ENCODE measurements at regions not wholly inside any gene's neighbourhood (a gene's known extent, or its start where the extent isn't known, plus 50 kb on each side); places are given as distances from the start of the nearest gene placed in this dataset.

- peak; percentile 17 for DNase-seq (ENCODE audit: extremely low spot score, insufficient read length, low read depth)
- peak; percentile 84 for FAIRE-seq
Measured at GRCh38 chr6:152897807-152898399, 84.9 kb downstream of the FBXO5 start.

- FAIRE-seq (no peak), DNase-seq (ENCODE audit: extremely low spot score, insufficient read length, low read depth) (no peak)
Measured at GRCh38 chr6:152904678-152905077, 78.2 kb downstream of the FBXO5 start.

DNA sequence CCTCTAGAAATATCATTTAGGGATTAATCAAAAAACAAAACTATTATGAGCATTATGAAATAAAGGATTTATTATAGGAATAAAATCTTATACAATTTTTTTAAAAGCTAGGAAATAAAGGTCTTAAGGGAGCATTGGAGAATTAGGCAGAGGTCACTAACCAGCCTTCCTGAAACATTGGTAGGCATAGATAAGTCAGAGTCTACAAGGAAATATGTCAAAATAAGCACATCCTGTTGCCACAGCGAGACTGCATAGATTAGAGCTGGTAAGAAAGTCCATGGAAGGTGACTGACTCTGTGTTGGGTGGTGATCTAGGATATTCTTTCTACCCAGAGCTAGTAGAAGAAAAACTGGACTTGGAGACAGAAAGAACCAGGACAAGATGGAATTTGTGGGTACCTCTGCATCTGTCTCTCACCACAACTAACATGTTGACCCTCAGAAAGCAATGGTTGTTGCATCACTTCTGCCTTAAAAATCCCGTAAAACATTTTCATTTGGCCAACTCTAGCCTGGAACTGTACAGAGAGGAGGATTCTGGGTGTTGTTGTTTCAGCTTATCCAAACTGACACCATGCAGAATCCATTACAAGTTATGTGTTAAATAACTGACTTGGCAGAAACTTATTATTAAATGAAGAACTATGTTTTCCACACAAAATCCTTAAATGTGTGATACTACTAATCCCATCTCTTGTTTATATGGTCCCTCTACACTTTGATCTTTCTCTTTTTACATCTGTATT is 77.1 kb downstream of the FBXO5 start:
- FAIRE-seq (no peak), DNase-seq (ENCODE audit: extremely low spot score, insufficient read length, low read depth) (no peak)

DNA sequence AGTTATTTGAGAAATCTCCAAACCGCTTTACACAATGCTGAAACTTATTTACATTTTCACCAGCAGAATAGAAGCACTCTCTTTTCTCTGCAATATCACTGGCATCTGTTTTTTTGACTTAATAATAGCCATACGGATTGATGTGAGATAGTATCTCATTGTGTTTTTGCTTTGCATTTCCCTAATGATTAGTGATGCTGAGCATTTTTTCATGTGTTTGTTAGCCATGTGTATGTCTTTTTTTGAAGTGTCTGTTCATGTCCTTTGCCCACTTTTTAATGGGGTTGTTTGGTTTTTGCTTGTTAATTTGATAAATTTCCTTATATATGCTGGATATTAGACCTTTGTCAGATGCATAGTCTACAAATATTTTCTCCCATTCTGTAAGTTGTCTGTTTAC is 73.6 kb downstream of the FBXO5 start:
- FAIRE-seq, result no peak
- no peak for DNase-seq (ENCODE audit: extremely low spot score, insufficient read length, low read depth)

- DNase-seq (ENCODE audit: extremely low spot score, insufficient read length, low read depth), result no peak
- FAIRE-seq, result no peak
Measured at GRCh38 chr6:152916035-152916434, 66.8 kb downstream of the FBXO5 start.

- DNase-seq (ENCODE audit: extremely low spot score, insufficient read length, low read depth) (no peak), FAIRE-seq (no peak)
Measured at GRCh38 chr6:152918991-152919390, 63.9 kb downstream of the FBXO5 start.

DNA sequence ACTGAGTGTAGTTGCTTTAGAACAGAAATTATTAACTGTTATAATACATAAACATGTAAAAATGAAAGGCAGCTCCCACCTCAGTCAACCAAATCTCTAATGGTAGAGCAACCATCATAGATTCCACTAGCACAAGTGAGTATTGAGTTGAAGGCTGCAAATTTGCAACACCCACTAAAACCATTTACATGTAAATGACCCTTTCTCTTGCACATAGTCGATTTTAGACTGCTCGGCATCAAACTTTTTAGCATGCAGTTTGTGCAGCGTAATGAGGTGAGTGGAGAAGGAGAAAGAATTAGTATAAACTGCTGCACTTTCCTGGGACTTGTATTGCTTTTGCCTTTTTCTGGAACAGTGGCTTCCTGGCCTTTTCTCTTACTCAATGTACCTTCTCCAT is 62.8 kb downstream of the FBXO5 start:
- DNase-seq (ENCODE audit: extremely low spot score, insufficient read length, low read depth), result no peak
- no peak for FAIRE-seq

Data from GM18507 (cell line).